Right lobe of liver (tissue), 4 donors: ENCODE measurements at regions not wholly inside any gene's neighbourhood (a gene's known extent, or its start where the extent isn't known, plus 50 kb on each side); places are given as distances from the start of the nearest gene placed in this dataset.

Experiments used
- CTCF ChIP-seq, 4 donors: fragments of 200-600 bp in 3 of 4; fragments of 450-650 bp in 1 of 4; IDR thresholded peaks; one replicate each; pipeline versions ENCODE4 v1.5.1 to v1.8.0; 2016 to 2022; ENCODE audit warnings: antibody characterized with exemption in 4 of 4, mild to moderate bottlenecking in 2 of 4
- POLR2A ChIP-seq: fragments of 450-650 bp; IDR thresholded peaks from one replicate; pipeline ENCODE4 v1.6.1; 2017; ENCODE audit warnings: antibody characterized with exemption, mild to moderate bottlenecking
- donor health status: DM: no; HTN: no; CAD: no.
- donor health status: DM: no; HTN: no; CAD: no.
- donor health status: DM: no; HTN: yes; CAD: no.

DNA sequence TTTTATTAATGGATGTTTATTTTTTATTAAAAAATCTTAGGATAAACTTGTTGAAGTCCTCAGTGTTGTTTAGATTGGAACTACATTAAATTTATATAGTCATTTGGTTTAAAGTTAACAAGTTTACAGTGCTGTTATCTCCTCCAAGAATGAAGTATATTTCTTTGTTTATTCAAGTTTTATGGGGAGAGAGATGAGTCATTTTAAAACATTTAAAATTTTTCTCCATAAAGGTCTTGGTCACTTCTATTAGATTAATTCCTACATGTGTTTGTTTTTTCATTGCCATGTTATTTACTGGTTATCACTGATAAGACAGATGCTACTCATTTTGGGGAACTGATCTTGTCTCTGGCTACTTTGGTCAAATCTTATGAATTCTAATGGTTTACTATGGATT, 429.6 kb downstream of the METTL15 start:
- no peak for TF ChIP-seq CTCF (IDR thresholded peaks at IDR 0.05)
- no peak for TF ChIP-seq POLR2A
